ENCODE measurements at regions not wholly inside any gene's neighbourhood (a gene's known extent, or its start where the extent isn't known, plus 50 kb on each side); places are given as distances from the start of the nearest gene placed in this dataset.

- no peaks in the 10 kb centered on the region for H3K36me3 Mint-ChIP-seq (ENCODE audit: low read depth)
- H3K4me3 Mint-ChIP-seq: no peak overlapping the region
- peaks cover 14% of the 10 kb centered on the region for H3K9me3 Mint-ChIP-seq
- TF ChIP-seq, protein P1, sequence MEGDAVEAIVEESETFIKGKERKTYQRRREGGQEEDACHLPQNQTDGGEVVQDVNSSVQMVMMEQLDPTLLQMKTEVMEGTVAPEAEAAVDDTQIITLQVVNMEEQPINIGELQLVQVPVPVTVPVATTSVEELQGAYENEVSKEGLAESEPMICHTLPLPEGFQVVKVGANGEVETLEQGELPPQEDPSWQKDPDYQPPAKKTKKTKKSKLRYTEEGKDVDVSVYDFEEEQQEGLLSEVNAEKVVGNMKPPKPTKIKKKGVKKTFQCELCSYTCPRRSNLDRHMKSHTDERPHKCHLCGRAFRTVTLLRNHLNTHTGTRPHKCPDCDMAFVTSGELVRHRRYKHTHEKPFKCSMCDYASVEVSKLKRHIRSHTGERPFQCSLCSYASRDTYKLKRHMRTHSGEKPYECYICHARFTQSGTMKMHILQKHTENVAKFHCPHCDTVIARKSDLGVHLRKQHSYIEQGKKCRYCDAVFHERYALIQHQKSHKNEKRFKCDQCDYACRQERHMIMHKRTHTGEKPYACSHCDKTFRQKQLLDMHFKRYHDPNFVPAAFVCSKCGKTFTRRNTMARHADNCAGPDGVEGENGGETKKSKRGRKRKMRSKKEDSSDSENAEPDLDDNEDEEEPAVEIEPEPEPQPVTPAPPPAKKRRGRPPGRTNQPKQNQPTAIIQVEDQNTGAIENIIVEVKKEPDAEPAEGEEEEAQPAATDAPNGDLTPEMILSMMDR (IDR thresholded peaks at IDR 0.05): no peak
- DNase-seq: no peak
- no peak overlapping the region for H3K27ac Mint-ChIP-seq
- H3K27me3 Mint-ChIP-seq (ENCODE audit: insufficient read depth): peaks cover 13% of the 10 kb centered on the region
- no peaks in the 10 kb centered on the region for H3K4me1 Mint-ChIP-seq (ENCODE audit: low read depth)
Measured at GRCh38 chr3:66561367-66561766, 60.5 kb upstream of the LRIG1 start.

DNA sequence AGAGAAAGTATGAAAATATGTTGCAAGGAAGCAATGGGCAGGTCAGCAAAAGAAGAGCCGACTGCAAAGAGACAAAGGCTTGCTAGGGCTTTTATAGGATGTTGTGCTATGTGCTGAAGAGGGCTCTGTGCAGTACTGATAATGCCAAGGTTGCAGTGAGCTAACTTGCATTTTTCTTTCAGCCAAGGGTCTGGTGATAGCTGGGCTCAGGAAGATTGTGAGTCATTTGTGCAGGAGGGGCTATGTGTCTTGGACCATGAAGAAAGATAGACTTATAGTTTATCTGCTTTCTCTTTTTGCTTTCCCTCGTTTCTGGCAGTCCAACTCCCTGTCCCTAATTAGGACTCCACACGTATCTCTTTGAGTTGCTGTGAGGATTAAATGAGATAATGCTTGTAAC, 64.5 kb upstream of the LRIG1 start:
- H3K9me3 Mint-ChIP-seq: peaks cover 4% of the 10 kb centered on the region; the same call in 1 of the 2 replicates
- H3K36me3 Mint-ChIP-seq (ENCODE audit: low read depth): no peaks in the 10 kb centered on the region
- TF ChIP-seq, protein P1 (IDR thresholded peaks at IDR 0.05): no peak
- H3K27me3 Mint-ChIP-seq (ENCODE audit: insufficient read depth): no peaks in the 10 kb centered on the region; the same call in none of the 2 replicates
- H3K4me1 Mint-ChIP-seq (ENCODE audit: low read depth): no peaks in the 10 kb centered on the region
- no peak overlapping the region for H3K4me3 Mint-ChIP-seq
- DNase-seq: no peak
- no peak overlapping the region for H3K27ac Mint-ChIP-seq

GRCh38 chr3:66567077-66567476, 66.3 kb upstream of the LRIG1 start:
- DNase-seq: no peak
- Mint-ChIP-seq H3K27me3 (ENCODE audit: insufficient read depth) (peaks cover 3% of the 10 kb centered on the region), H3K9me3 (no peaks in the 10 kb centered on the region), H3K27ac (no peak overlapping the region), H3K36me3 (ENCODE audit: low read depth) (no peaks in the 10 kb centered on the region), H3K4me1 (ENCODE audit: low read depth) (no peaks in the 10 kb centered on the region), H3K4me3 (no peak overlapping the region)
- TF ChIP-seq, protein P1 (IDR thresholded peaks at IDR 0.05): no peak

- Mint-ChIP-seq H3K9me3 (no peaks in the 10 kb centered on the region), H3K36me3 (ENCODE audit: low read depth) (no peaks in the 10 kb centered on the region), H3K4me1 (ENCODE audit: low read depth) (no peaks in the 10 kb centered on the region), H3K4me3 (no peak overlapping the region), H3K27ac (no peak overlapping the region), H3K27me3 (ENCODE audit: insufficient read depth) (peaks cover 3% of the 10 kb centered on the region)
- DNase-seq: no peak
- TF ChIP-seq, protein P1 (IDR thresholded peaks at IDR 0.05): no peak
Measured at GRCh38 chr3:66572090-66572675, 71.4 kb upstream of the LRIG1 start.

GRCh38 chr3:66572938-66573710, 72.3 kb upstream of the LRIG1 start:
- Mint-ChIP-seq H3K9me3 (no peaks in the 10 kb centered on the region), H3K4me1 (ENCODE audit: low read depth) (no peaks in the 10 kb centered on the region), H3K36me3 (ENCODE audit: low read depth) (no peaks in the 10 kb centered on the region), H3K27me3 (ENCODE audit: insufficient read depth) (peaks cover 3% of the 10 kb centered on the region), H3K27ac (no peak overlapping the region), H3K4me3 (no peak overlapping the region)
- TF ChIP-seq, protein P1 (IDR thresholded peaks at IDR 0.05): peak; percentile 43
- no peak for DNase-seq
